KMS-11 (cell line): ENCODE measurements at regions not wholly inside any gene's neighbourhood (a gene's known extent, or its start where the extent isn't known, plus 50 kb on each side); places are given as distances from the start of the nearest gene placed in this dataset.

ENCODE experiments used
- H2AFZ ChIP-seq: fragments of 200-600 bp; sonication (generic); 2 replicates; pipeline ENCODE4 v1.6.1; 2016; ENCODE audit warnings: antibody characterized with exemption, mixed run types, low read depth
- H3K27ac ChIP-seq: fragments of 200-600 bp; sonication (generic); 2 replicates; pipeline ENCODE4 v1.6.1; 2016; ENCODE audit warnings: mild to moderate bottlenecking, mixed run types
- H3K27me3 ChIP-seq: fragments of 200-600 bp; sonication (generic); 2 replicates; pipeline ENCODE4 v1.6.1; 2017; ENCODE audit warnings: mild to moderate bottlenecking, low read depth, mixed run types, moderate library complexity; ENCODE audit not compliant: insufficient read depth
- H3K36me3 ChIP-seq: fragments of 200-600 bp; sonication (generic); 2 replicates; pipeline ENCODE4 v1.6.1; 2017; ENCODE audit warnings: mild to moderate bottlenecking, mixed run types; ENCODE audit not compliant: insufficient read depth
- H3K4me1 ChIP-seq: fragments of 200-600 bp; sonication (generic); 2 replicates; pipeline ENCODE4 v1.6.1; 2016; ENCODE audit warnings: mild to moderate bottlenecking, low read depth, mixed run types; ENCODE audit not compliant: poor library complexity, severe bottlenecking
- H3K4me2 ChIP-seq: fragments of 200-600 bp; sonication (generic); 2 replicates; pipeline ENCODE4 v1.7.0; 2016; ENCODE audit warnings: mild to moderate bottlenecking, mixed run types
- H3K4me3 ChIP-seq: fragments of 200-600 bp; sonication (generic); IDR thresholded peaks from 2 replicates; pipeline ENCODE4 v1.6.1; 2017; ENCODE audit warnings: low read depth, low read length, mixed read lengths; ENCODE audit not compliant: insufficient read depth
- H3K79me2 ChIP-seq: fragments of 200-600 bp; sonication (generic); 2 replicates; pipeline ENCODE4 v1.6.1; 2016; ENCODE audit warnings: low read depth, mixed run types; ENCODE audit not compliant: insufficient read depth
- H3K9ac ChIP-seq: fragments of 200-600 bp; sonication (generic); 2 replicates; pipeline ENCODE4 v1.6.1; 2016; ENCODE audit warnings: mild to moderate bottlenecking, mixed run types
- H4K20me1 ChIP-seq: fragments of 200-600 bp; sonication (generic); 2 replicates; pipeline ENCODE4 v1.6.1; 2016; ENCODE audit warnings: mild to moderate bottlenecking, mixed run types; ENCODE audit not compliant: insufficient read depth
- TF ChIP-seq, protein P1 (sequence below): fragments of 200-600 bp; sonication (generic); conservative IDR thresholded peaks from 2 replicates; pipeline ENCODE4 v1.6.1; 2017; ENCODE audit warnings: low read depth, mild to moderate bottlenecking, antibody characterized with exemption, low read length, moderate library complexity, mixed read lengths

- no peaks in the 10 kb centered on the region for H3K79me2 ChIP-seq
- H3K4me2 ChIP-seq: no peak overlapping the region
- no peak overlapping the region for H3K27ac ChIP-seq
- no peaks in the 10 kb centered on the region for H3K27me3 ChIP-seq
- H3K9ac ChIP-seq: no peak overlapping the region
- no peak overlapping the region for H2AFZ ChIP-seq
- H3K4me3 ChIP-seq: no peak overlapping the region
- no peaks in the 10 kb centered on the region for H3K36me3 ChIP-seq
- TF ChIP-seq, protein P1, sequence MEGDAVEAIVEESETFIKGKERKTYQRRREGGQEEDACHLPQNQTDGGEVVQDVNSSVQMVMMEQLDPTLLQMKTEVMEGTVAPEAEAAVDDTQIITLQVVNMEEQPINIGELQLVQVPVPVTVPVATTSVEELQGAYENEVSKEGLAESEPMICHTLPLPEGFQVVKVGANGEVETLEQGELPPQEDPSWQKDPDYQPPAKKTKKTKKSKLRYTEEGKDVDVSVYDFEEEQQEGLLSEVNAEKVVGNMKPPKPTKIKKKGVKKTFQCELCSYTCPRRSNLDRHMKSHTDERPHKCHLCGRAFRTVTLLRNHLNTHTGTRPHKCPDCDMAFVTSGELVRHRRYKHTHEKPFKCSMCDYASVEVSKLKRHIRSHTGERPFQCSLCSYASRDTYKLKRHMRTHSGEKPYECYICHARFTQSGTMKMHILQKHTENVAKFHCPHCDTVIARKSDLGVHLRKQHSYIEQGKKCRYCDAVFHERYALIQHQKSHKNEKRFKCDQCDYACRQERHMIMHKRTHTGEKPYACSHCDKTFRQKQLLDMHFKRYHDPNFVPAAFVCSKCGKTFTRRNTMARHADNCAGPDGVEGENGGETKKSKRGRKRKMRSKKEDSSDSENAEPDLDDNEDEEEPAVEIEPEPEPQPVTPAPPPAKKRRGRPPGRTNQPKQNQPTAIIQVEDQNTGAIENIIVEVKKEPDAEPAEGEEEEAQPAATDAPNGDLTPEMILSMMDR: no peak
- H3K4me1 ChIP-seq: no peaks in the 10 kb centered on the region
- no peaks in the 10 kb centered on the region for H4K20me1 ChIP-seq
Measured at GRCh38 chr6:141406761-141407160, 726.0 kb upstream of the GJE1 start.

DNA sequence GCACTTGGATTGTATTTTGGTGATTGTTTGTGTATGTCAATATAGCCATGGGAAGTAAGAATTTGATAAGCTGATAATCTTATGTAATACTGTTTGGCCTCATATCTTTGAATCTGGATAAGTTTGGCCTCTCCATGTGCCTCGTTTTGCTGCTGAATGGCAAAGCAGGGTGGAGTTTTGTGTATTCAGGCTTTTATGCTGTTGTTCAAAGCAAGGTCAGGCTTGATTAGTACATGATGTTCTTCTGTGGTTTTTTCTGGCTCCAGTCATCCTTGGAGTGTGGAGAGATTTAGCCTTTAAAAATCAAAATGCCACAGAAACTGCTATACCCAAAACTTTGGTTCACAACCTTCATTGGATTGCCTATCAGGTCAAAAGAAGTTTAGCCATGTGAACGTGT, 728.9 kb upstream of the GJE1 start:
- H4K20me1 ChIP-seq: no peaks in the 10 kb centered on the region
- H2AFZ ChIP-seq: no peak overlapping the region
- TF ChIP-seq, protein P1: no peak
- no peak overlapping the region for H3K9ac ChIP-seq
- H3K27ac ChIP-seq: no peak overlapping the region
- no peak overlapping the region for H3K4me3 ChIP-seq
- no peaks in the 10 kb centered on the region for H3K27me3 ChIP-seq
- no peak overlapping the region for H3K4me2 ChIP-seq
- H3K79me2 ChIP-seq: no peaks in the 10 kb centered on the region
- no peaks in the 10 kb centered on the region for H3K4me1 ChIP-seq
- no peaks in the 10 kb centered on the region for H3K36me3 ChIP-seq

- Histone ChIP-seq H3K9ac (no peak overlapping the region), H3K4me3 (no peak overlapping the region), H3K4me1 (no peaks in the 10 kb centered on the region), H3K79me2 (no peaks in the 10 kb centered on the region), H2AFZ (no peak overlapping the region), H4K20me1 (no peaks in the 10 kb centered on the region), H3K36me3 (no peaks in the 10 kb centered on the region), H3K4me2 (no peak overlapping the region), H3K27ac (no peak overlapping the region), H3K27me3 (no peaks in the 10 kb centered on the region)
- TF ChIP-seq, protein P1: no peak
Measured at GRCh38 chr6:141403103-141403502, 729.6 kb upstream of the GJE1 start.

DNA sequence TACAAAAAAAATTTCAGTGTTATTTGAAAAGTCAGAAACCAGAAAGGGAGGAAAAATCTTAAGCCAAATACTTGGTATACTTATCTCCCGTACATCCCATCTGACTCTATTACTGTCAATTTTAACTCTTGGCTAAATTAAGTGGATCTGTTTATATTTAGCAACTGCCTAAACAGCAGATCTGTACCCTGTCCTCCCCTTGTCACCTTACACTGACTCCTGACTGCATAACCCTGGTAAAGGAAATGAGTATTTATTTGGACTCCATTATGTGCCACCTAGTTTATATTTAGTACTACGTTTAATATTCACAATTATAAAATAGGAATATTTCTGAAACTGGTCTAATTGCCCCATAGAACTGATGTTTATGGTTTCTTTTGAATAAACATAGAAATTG, 730.2 kb upstream of the GJE1 start:
- Histone ChIP-seq H3K4me2 (no peak overlapping the region), H4K20me1 (no peaks in the 10 kb centered on the region), H3K79me2 (no peaks in the 10 kb centered on the region), H3K36me3 (no peaks in the 10 kb centered on the region), H3K4me1 (no peaks in the 10 kb centered on the region), H3K27ac (no peak overlapping the region), H3K27me3 (no peaks in the 10 kb centered on the region), H3K9ac (no peak overlapping the region), H3K4me3 (no peak overlapping the region), H2AFZ (no peak overlapping the region)
- TF ChIP-seq, protein P1: no peak
